ENCODE measurements at regions not wholly inside any gene's neighbourhood (a gene's known extent, or its start where the extent isn't known, plus 50 kb on each side); places are given as distances from the start of the nearest gene placed in this dataset.

- ChIA-PET POLR2A (no interaction called here), CTCF (no interaction called here)
- TF ChIP-seq, protein P1, sequence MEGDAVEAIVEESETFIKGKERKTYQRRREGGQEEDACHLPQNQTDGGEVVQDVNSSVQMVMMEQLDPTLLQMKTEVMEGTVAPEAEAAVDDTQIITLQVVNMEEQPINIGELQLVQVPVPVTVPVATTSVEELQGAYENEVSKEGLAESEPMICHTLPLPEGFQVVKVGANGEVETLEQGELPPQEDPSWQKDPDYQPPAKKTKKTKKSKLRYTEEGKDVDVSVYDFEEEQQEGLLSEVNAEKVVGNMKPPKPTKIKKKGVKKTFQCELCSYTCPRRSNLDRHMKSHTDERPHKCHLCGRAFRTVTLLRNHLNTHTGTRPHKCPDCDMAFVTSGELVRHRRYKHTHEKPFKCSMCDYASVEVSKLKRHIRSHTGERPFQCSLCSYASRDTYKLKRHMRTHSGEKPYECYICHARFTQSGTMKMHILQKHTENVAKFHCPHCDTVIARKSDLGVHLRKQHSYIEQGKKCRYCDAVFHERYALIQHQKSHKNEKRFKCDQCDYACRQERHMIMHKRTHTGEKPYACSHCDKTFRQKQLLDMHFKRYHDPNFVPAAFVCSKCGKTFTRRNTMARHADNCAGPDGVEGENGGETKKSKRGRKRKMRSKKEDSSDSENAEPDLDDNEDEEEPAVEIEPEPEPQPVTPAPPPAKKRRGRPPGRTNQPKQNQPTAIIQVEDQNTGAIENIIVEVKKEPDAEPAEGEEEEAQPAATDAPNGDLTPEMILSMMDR (IDR thresholded peaks at IDR 0.05; ENCODE audit: control extremely low read depth, extremely low read depth, low read depth, missing control alignments), result no peak
- DNase-seq (ENCODE audit: extremely low spot score), result no peak
Observed at GRCh38 chr6:120675886-120676285, 658.4 kb downstream of the TBC1D32 start.

GRCh38 chr6:120671519-120671918 is 662.8 kb downstream of the TBC1D32 start:
- ChIA-PET CTCF (interaction anchor here (1.0 to 1.5 kb wide), 2 partner anchors 10 to 27 kb away, joined by 3 to 4 read pairs; no protein-coding TSS in a partner anchor), POLR2A (no interaction called here)
- TF ChIP-seq, protein P1 (IDR thresholded peaks at IDR 0.05; ENCODE audit: control extremely low read depth, extremely low read depth, low read depth, missing control alignments), result no peak
- DNase-seq (ENCODE audit: extremely low spot score), result no peak

GRCh38 chr6:120652506-120652905 is 681.8 kb downstream of the TBC1D32 start:
- TF ChIP-seq, protein P1 (IDR thresholded peaks at IDR 0.05; ENCODE audit: control extremely low read depth, extremely low read depth, low read depth, missing control alignments), result no peak
- ChIA-PET POLR2A (no interaction called here), CTCF (interaction anchor here (1.7 kb wide), 1 partner anchor 21 kb away, joined by 3 read pairs; no protein-coding TSS in a partner anchor)
- DNase-seq (ENCODE audit: extremely low spot score), result no peak

GRCh38 chr6:120648713-120649112 is 685.6 kb downstream of the TBC1D32 start:
- no peak for DNase-seq (ENCODE audit: extremely low spot score)
- CTCF ChIA-PET, result no interaction called here
- POLR2A ChIA-PET, result no interaction called here
- TF ChIP-seq, protein P1 (IDR thresholded peaks at IDR 0.05; ENCODE audit: control extremely low read depth, extremely low read depth, low read depth, missing control alignments), result no peak

- TF ChIP-seq, protein P1 (IDR thresholded peaks at IDR 0.05; ENCODE audit: control extremely low read depth, extremely low read depth, low read depth, missing control alignments), result no peak
- ChIA-PET CTCF (no interaction called here), POLR2A (no interaction called here)
- no peak for DNase-seq (ENCODE audit: extremely low spot score)
Observed at GRCh38 chr6:120646101-120646500, 688.2 kb downstream of the TBC1D32 start.

GRCh38 chr6:120632975-120633374 is 701.3 kb downstream of the TBC1D32 start:
- DNase-seq (ENCODE audit: extremely low spot score), result no peak
- TF ChIP-seq, protein P1 (IDR thresholded peaks at IDR 0.05; ENCODE audit: control extremely low read depth, extremely low read depth, low read depth, missing control alignments), result no peak
- POLR2A ChIA-PET, result no interaction called here
- CTCF ChIA-PET, result no interaction called here

- no peak for DNase-seq (ENCODE audit: extremely low spot score)
- ChIA-PET CTCF (no interaction called here), POLR2A (no interaction called here)
Observed at GRCh38 chr6:120627612-120628011, 706.7 kb downstream of the TBC1D32 start.

More at GRCh38 chr6:120627612-120628011, 706.7 kb downstream of the TBC1D32 start:
- TF ChIP-seq, protein P1 (IDR thresholded peaks at IDR 0.05; ENCODE audit: control extremely low read depth, extremely low read depth, low read depth, missing control alignments), result no peak

Data from GM10248 (cell line).